Body of pancreas (tissue), 4 donors: ENCODE measurements at regions not wholly inside any gene's neighbourhood (a gene's known extent, or its start where the extent isn't known, plus 50 kb on each side); places are given as distances from the start of the nearest gene placed in this dataset.

Experiments
- POLR2A ChIP-seq, 3 donors: fragments of 450-650 bp; IDR thresholded peaks; one replicate each; pipeline ENCODE4 v1.6.1; 2016; ENCODE audit warnings: antibody characterized with exemption in 3 of 3, mild to moderate bottlenecking in 2 of 3
- TF ChIP-seq, protein P1 (sequence below), 7 experiments: fragments of 450-650 bp in 4 of 7; fragments of 200-600 bp in 3 of 7; sonication (generic) in 3 of 7; IDR thresholded peaks; one replicate each; pipeline ENCODE4 v1.5.1; 2016 to 2019; ENCODE audit warnings: antibody characterized with exemption in 7 of 7

- TF ChIP-seq, protein P1, sequence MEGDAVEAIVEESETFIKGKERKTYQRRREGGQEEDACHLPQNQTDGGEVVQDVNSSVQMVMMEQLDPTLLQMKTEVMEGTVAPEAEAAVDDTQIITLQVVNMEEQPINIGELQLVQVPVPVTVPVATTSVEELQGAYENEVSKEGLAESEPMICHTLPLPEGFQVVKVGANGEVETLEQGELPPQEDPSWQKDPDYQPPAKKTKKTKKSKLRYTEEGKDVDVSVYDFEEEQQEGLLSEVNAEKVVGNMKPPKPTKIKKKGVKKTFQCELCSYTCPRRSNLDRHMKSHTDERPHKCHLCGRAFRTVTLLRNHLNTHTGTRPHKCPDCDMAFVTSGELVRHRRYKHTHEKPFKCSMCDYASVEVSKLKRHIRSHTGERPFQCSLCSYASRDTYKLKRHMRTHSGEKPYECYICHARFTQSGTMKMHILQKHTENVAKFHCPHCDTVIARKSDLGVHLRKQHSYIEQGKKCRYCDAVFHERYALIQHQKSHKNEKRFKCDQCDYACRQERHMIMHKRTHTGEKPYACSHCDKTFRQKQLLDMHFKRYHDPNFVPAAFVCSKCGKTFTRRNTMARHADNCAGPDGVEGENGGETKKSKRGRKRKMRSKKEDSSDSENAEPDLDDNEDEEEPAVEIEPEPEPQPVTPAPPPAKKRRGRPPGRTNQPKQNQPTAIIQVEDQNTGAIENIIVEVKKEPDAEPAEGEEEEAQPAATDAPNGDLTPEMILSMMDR (IDR thresholded peaks at IDR 0.05), result no peak
- TF ChIP-seq POLR2A (IDR thresholded peaks at IDR 0.05), result no peak
Measured at GRCh38 chr18:1528964-1529509, 624.4 kb downstream of the ADCYAP1 start.
